HepG2 (cell line): ENCODE measurements at regions not wholly inside any gene's neighbourhood (a gene's known extent, or its start where the extent isn't known, plus 50 kb on each side); places are given as distances from the start of the nearest gene placed in this dataset.

Source experiments
- ATAC-seq: fragments of 200-7000 bp; cut with Tn5 transposase; 3 replicates; pipeline ENCODE4 v1.9.1; 2020; ENCODE audit warnings: mild to moderate bottlenecking, moderate library complexity
- BruUV-seq: library from RNA; stranded (reverse); fragments of 400-500 nt; replicated peaks from 2 replicates; lab custom pipeline; 2021; lab: Mats Ljungman, UMichigan
- CTCF ChIA-PET: fragments of 300-600 bp; formaldehyde crosslinking; extraction: SDS; loops from one replicate; lab custom pipeline; 2021; ENCODE audit warnings: low total read pairs, inconsistent platforms, low intra/inter-chr PET ratio; lab: Yijun Ruan, JAX
- POLR2A ChIA-PET: fragments of 350-600 bp; sonication (Branson Sonifier 250); formaldehyde crosslinking; loops from one replicate; lab custom pipeline; 2020; ENCODE audit warnings: antibody characterized with exemption, inconsistent platforms; lab: Yijun Ruan, JAX
- DNase-seq: peaks from one replicate; pipeline ENCODE4 v3.0.0-alpha.2; 2015; ENCODE audit warnings: low spot score
- FAIRE-seq: peaks from 3 replicates; lab custom pipeline; 2011; peaks lifted over from hg19 to GRCh38; lab: Jason Lieb, UNC
- H2AFZ ChIP-seq: one replicate; pipeline ENCODE4 v1.6.1; 2011; ENCODE audit warnings: low read length, inconsistent platforms
- H3K27ac ChIP-seq: fragments of 300-600 bp; 3 replicates; pipeline ENCODE4 v1.8.0; 2011; ENCODE audit warnings: mixed run types, mild to moderate bottlenecking, mixed read lengths, low read length, inconsistent platforms; ENCODE audit not compliant: insufficient read depth; ENCODE audit errors: extremely low read length
- H3K27me3 ChIP-seq, 2 experiments: fragments of 200-600 bp in 1 of 2; 2 replicates in 1 of 2; 3 replicates in 1 of 2; pipeline versions ENCODE4 v1.6.0 to v1.8.0; 2011; ENCODE audit warnings: low read length in 2 of 2, mild to moderate bottlenecking in 2 of 2, moderate library complexity in 2 of 2, inconsistent platforms in 1 of 2; ENCODE audit not compliant: insufficient read depth in 2 of 2, control insufficient read depth in 1 of 2
- H3K36me3 ChIP-seq, 2 experiments: fragments of 200-600 bp in 1 of 2; replicated peaks in 1 of 2; 2 replicates in 1 of 2; 3 replicates in 1 of 2; pipeline versions ENCODE4 v1.5.1 to v1.8.0; 2011; ENCODE audit warnings: low read length in 2 of 2, inconsistent platforms in 1 of 2; ENCODE audit not compliant: insufficient read depth in 2 of 2, control insufficient read depth in 1 of 2
- H3K4me1 ChIP-seq: 2 replicates; pipeline ENCODE4 v1.5.1; 2012; ENCODE audit warnings: low read length, inconsistent platforms; ENCODE audit not compliant: insufficient read depth
- H3K4me2 ChIP-seq: 2 replicates; pipeline ENCODE4 v1.6.0; 2011; ENCODE audit warnings: low read depth, low read length, inconsistent platforms
- H3K4me3 ChIP-seq, 3 experiments: fragments of 200-600 bp in 1 of 3; sonication (generic), shearing (Covaris generic) in 1 of 3; replicated peaks in 1 of 3; 2 replicates each; pipeline ENCODE4 v1.5.1; 2011 to 2016; ENCODE audit warnings: low read length in 3 of 3, inconsistent platforms in 2 of 3, low read depth in 2 of 3, mild to moderate bottlenecking in 2 of 3, control low read depth in 1 of 3, mixed read lengths in 1 of 3; ENCODE audit not compliant: insufficient read depth in 1 of 3
- H3K79me2 ChIP-seq: one replicate; pipeline ENCODE4 v1.6.1; 2011; ENCODE audit warnings: low read length, inconsistent platforms; ENCODE audit not compliant: insufficient read depth
- H3K9ac ChIP-seq: 2 replicates; pipeline ENCODE4 v1.6.0; 2011; ENCODE audit warnings: mild to moderate bottlenecking, low read depth, low read length, inconsistent platforms; ENCODE audit not compliant: insufficient read depth
- H3K9me3 ChIP-seq: 2 replicates; pipeline ENCODE4 v1.5.1; 2012; ENCODE audit warnings: mild to moderate bottlenecking, low read length
- H4K20me1 ChIP-seq: 2 replicates; pipeline ENCODE4 v1.6.0; 2011; ENCODE audit warnings: inconsistent platforms, mild to moderate bottlenecking, low read length, moderate library complexity; ENCODE audit not compliant: insufficient read depth
- ASH2L ChIP-seq: fragments of 300-600, 200-600 bp; sonication (generic); IDR thresholded peaks from 2 replicates; pipeline ENCODE4 v1.7.0; 2017; ENCODE audit warnings: low read depth, mild to moderate bottlenecking, moderate library complexity, mixed read lengths, low read length; ENCODE audit not compliant: insufficient read length
- BRCA1 ChIP-seq: sonication (generic); formaldehyde crosslinking; IDR thresholded peaks from 2 replicates; pipeline ENCODE4 v1.4.0; 2020; ENCODE audit warnings: missing genetic modification reagents
- CENPT ChIP-seq: sonication (generic); formaldehyde crosslinking; IDR thresholded peaks from 2 replicates; pipeline ENCODE4 v1.8.0; 2022; ENCODE audit warnings: low read depth, mild to moderate bottlenecking, moderate library complexity, missing genetic modification reagents
- EEA1 ChIP-seq: sonication (generic); formaldehyde crosslinking; IDR thresholded peaks from 2 replicates; pipeline ENCODE4 v1.5.1; 2020; ENCODE audit warnings: mild to moderate bottlenecking, missing genetic modification reagents, borderline replicate concordance
- EED ChIP-seq: sonication (generic); formaldehyde crosslinking; IDR thresholded peaks from 2 replicates; pipeline ENCODE4 v1.5.0; 2020; ENCODE audit warnings: mild to moderate bottlenecking, missing genetic modification reagents
- POLR2AphosphoS2 ChIP-seq: IDR thresholded peaks from 2 replicates; pipeline ENCODE4 v1.6.1; 2011; ENCODE audit warnings: low read depth, low read length, improper control_type of control experiment
- SMAD3 ChIP-seq: sonication (generic); formaldehyde crosslinking; IDR thresholded peaks from 2 replicates; pipeline ENCODE4 v1.4.0; 2020; ENCODE audit warnings: missing genetic modification reagents
- SYNCRIP ChIP-seq: fragments of 200-400 bp; formaldehyde crosslinking; IDR thresholded peaks from 2 replicates; pipeline ENCODE4 v1.6.1; 2018; ENCODE audit warnings: mild to moderate bottlenecking, low read depth, low read length; ENCODE audit not compliant: insufficient read depth
- TMF1 ChIP-seq: sonication (generic); formaldehyde crosslinking; IDR thresholded peaks from 2 replicates; pipeline ENCODE4 v1.8.1; 2022; ENCODE audit warnings: low read depth, missing genetic modification reagents
- YEATS2 ChIP-seq: sonication (generic); formaldehyde crosslinking; IDR thresholded peaks from 2 replicates; pipeline ENCODE4 v1.4.0; 2020; ENCODE audit warnings: missing genetic modification reagents, borderline replicate concordance
- YY1 ChIP-seq: IDR thresholded peaks from 2 replicates; pipeline ENCODE4 v1.6.1; 2011; ENCODE audit warnings: low read length, low read depth, moderate library complexity, mild to moderate bottlenecking; ENCODE audit not compliant: insufficient read depth, insufficient replicate concordance
- ZBTB21 ChIP-seq: sonication (generic); formaldehyde crosslinking; IDR thresholded peaks from 2 replicates; pipeline ENCODE4 v1.4.0; 2020; ENCODE audit warnings: missing genetic modification reagents
- ZBTB8A ChIP-seq: sonication (generic); formaldehyde crosslinking; IDR thresholded peaks from 2 replicates; pipeline ENCODE4 v1.4.0; 2020; ENCODE audit warnings: mild to moderate bottlenecking, low read depth, missing genetic modification reagents, borderline replicate concordance
- ZNF570 ChIP-seq: sonication (generic); formaldehyde crosslinking; IDR thresholded peaks from 2 replicates; pipeline ENCODE4 v1.4.0; 2020; ENCODE audit warnings: mild to moderate bottlenecking, missing genetic modification reagents, borderline replicate concordance
- ZNF619 ChIP-seq: sonication (generic); formaldehyde crosslinking; IDR thresholded peaks from 2 replicates; pipeline ENCODE4 v1.4.0; 2020; ENCODE audit warnings: mild to moderate bottlenecking, missing genetic modification reagents
- WGBS: methylation state at CpG from one replicate; pipeline ENCODE4 v1.1.6; 2017; ENCODE audit warnings: low lambda C conversion rate; 5-methylcytosine and 5-hydroxymethylcytosine counted together
- in situ Hi-C: cut with HindIII; loops from 2 replicates; pipeline ENCODE4 v1.10.0; 2017; ENCODE audit warnings: low pct_unique_long_range_greater_than_20kb; ENCODE audit not compliant: extremely low pct_ligation_motif_present
- intact Hi-C: fragments of 100-400 bp; cut with micrococcal nuclease; formaldehyde crosslinking; loops from one replicate; pipeline ENCODE4 v1.10.0; 2022; ENCODE audit not compliant: unreplicated experiment
- TF ChIP-seq, protein P1 (sequence below): conservative IDR thresholded peaks from 2 replicates; pipeline ENCODE4 v1.6.1; 2018; ENCODE audit warnings: missing genetic modification reagents
- TF ChIP-seq, protein P2 (sequence below): sonication (generic); formaldehyde crosslinking; IDR thresholded peaks from 2 replicates; pipeline ENCODE4 v1.9.0; 2022; ENCODE audit warnings: low read depth, missing genetic modification reagents
- TF ChIP-seq, protein P3 (sequence below): IDR thresholded peaks from 2 replicates; pipeline ENCODE4 v1.6.1; 2016; ENCODE audit warnings: low read depth, borderline replicate concordance

DNA sequence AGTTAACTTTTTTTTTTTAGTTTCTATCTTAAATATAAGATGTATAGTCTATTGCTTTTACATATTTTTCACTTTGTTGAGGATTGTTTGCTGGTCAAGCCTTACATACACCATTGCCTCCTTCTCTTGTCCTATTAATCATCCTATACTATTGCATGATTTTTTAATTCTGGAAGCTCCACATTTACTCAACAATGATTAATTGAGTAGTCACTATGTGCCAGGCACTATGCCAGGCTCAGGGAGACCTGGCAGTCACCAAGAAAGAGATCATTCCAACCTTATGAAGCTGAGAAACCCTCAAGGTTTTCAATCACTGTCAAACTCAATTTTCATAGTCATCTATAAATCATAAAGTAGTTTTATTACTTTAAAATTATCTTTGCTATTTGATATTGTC is 626.2 kb downstream of the IGSF11 start:
- ChIA-PET CTCF (no interaction called here), POLR2A (no interaction called here)
- H3K4me3 ChIP-seq: no peak overlapping the region
- FAIRE-seq (no peak), ATAC-seq (no peak), DNase-seq (no peak)
- no peaks in the 10 kb centered on the region for H3K79me2 ChIP-seq
- TF ChIP-seq, protein P1, sequence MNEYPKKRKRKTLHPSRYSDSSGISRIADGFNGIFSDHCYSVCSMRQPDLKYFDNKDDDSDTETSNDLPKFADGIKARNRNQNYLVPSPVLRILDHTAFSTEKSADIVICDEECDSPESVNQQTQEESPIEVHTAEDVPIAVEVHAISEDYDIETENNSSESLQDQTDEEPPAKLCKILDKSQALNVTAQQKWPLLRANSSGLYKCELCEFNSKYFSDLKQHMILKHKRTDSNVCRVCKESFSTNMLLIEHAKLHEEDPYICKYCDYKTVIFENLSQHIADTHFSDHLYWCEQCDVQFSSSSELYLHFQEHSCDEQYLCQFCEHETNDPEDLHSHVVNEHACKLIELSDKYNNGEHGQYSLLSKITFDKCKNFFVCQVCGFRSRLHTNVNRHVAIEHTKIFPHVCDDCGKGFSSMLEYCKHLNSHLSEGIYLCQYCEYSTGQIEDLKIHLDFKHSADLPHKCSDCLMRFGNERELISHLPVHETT (CRISPR knock-in tag): no peak
- in situ Hi-C loops (no loop called here), intact Hi-C loops (no loop called here)
- BruUV-seq: no TSS peak
- no peaks in the 10 kb centered on the region; a peak in 1 of 5 replicates for H3K27me3 ChIP-seq
- H3K36me3 ChIP-seq: no peaks in the 10 kb centered on the region
- no peak overlapping the region for H3K27ac ChIP-seq
- H2AFZ ChIP-seq: no peak overlapping the region
- H4K20me1 ChIP-seq: no peaks in the 10 kb centered on the region
- H3K9ac ChIP-seq: no peak overlapping the region
- H3K4me1 ChIP-seq: no peaks in the 10 kb centered on the region
- no peak overlapping the region for H3K4me2 ChIP-seq
- H3K9me3 ChIP-seq: no peaks in the 10 kb centered on the region

DNA sequence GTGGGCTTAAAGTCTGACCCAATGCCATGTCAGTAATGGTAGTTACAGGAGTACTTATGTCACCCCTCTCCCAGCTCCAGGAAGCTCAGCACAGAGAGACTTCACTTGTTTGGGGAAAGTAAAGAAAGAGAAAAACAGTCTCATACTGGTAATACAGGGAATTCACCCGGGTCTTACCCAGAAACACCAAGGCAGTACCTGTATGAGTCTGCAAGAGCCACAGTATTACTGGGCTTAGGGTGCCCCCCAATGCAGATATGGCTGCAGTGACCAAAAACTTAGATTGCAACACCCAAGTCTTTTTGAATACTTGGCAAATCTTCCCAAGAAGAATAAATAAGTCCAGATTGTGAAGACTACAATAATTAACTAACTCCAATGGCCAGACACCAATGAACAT is 622.1 kb downstream of the IGSF11 start:
- H3K9me3 ChIP-seq: peaks cover 12% of the 10 kb centered on the region; the same call in 1 of the 2 replicates
- no peak overlapping the region for H3K27ac ChIP-seq
- no peaks in the 10 kb centered on the region; a peak in 1 of 5 replicates for H3K27me3 ChIP-seq
- no peaks in the 10 kb centered on the region for H4K20me1 ChIP-seq
- no peaks in the 10 kb centered on the region for H3K36me3 ChIP-seq
- intact Hi-C loops: no loop called here
- no peak overlapping the region for H2AFZ ChIP-seq
- H3K9ac ChIP-seq: no peak overlapping the region
- FAIRE-seq (no peak), ATAC-seq (no peak), DNase-seq (no peak)
- BruUV-seq: no TSS peak
- WGBS: 0% methylated on average over 1 of the region's 1 CpG
- POLR2A ChIA-PET: no interaction called here
- in situ Hi-C loops: no loop called here
- no peaks in the 10 kb centered on the region for H3K4me1 ChIP-seq
- CTCF ChIA-PET: no interaction called here
- H3K4me3 ChIP-seq: no peak overlapping the region
- no peak overlapping the region for H3K4me2 ChIP-seq
- H3K79me2 ChIP-seq: no peaks in the 10 kb centered on the region
- TF ChIP-seq SMAD3 (no peak), EED (no peak), EEA1 (CRISPR knock-in tag) (no peak), TMF1 (CRISPR knock-in tag) (no peak), CENPT (CRISPR knock-in tag) (no peak), ZNF570 (CRISPR knock-in tag) (no peak), YY1 (no peak), ASH2L (no peak), BRCA1 (CRISPR knock-in tag) (no peak), SYNCRIP (no peak), ZNF619 (CRISPR knock-in tag) (no peak), YEATS2 (CRISPR knock-in tag) (no peak), POLR2AphosphoS2 (no peak), ZBTB21 (CRISPR knock-in tag) (no peak), ZBTB8A (CRISPR knock-in tag) (no peak)
- TF ChIP-seq, protein P2, sequence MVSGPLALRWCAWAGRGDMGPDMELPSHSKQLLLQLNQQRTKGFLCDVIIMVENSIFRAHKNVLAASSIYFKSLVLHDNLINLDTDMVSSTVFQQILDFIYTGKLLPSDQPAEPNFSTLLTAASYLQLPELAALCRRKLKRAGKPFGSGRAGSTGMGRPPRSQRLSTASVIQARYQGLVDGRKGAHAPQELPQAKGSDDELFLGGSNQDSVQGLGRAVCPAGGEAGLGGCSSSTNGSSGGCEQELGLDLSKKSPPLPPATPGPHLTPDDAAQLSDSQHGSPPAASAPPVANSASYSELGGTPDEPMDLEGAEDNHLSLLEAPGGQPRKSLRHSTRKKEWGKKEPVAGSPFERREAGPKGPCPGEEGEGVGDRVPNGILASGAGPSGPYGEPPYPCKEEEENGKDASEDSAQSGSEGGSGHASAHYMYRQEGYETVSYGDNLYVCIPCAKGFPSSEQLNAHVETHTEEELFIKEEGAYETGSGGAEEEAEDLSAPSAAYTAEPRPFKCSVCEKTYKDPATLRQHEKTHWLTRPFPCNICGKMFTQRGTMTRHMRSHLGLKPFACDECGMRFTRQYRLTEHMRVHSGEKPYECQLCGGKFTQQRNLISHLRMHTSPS: no peak
- TF ChIP-seq, protein P3, sequence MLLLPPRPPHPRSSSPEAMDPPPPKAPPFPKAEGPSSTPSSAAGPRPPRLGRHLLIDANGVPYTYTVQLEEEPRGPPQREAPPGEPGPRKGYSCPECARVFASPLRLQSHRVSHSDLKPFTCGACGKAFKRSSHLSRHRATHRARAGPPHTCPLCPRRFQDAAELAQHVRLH (CRISPR knock-in tag): no peak
